ENCODE measurements at regions not wholly inside any gene's neighbourhood (a gene's known extent, or its start where the extent isn't known, plus 50 kb on each side); places are given as distances from the start of the nearest gene placed in this dataset.

DNA sequence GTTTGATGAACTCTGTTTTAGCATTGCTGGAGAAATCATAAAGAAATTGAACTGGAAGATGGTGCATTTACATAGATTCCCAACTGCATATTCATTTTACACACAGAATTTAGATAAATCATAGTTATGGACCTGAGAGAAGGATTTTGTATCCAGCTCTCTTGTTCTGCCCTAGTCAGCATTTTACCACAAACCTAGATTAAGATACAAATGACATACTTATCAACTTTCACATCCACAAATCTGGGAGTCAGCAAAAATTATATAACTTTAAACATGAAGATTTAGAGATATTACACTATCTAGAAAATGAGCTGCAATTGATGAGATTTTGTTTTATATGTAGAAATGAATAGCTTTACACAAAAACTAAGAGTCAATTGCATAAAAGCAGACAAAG is 632.8 kb downstream of the IGSF11 start:
- TF ChIP-seq POLR2AphosphoS5 (IDR thresholded peaks at IDR 0.05): no peak
- TF ChIP-seq, protein P1, sequence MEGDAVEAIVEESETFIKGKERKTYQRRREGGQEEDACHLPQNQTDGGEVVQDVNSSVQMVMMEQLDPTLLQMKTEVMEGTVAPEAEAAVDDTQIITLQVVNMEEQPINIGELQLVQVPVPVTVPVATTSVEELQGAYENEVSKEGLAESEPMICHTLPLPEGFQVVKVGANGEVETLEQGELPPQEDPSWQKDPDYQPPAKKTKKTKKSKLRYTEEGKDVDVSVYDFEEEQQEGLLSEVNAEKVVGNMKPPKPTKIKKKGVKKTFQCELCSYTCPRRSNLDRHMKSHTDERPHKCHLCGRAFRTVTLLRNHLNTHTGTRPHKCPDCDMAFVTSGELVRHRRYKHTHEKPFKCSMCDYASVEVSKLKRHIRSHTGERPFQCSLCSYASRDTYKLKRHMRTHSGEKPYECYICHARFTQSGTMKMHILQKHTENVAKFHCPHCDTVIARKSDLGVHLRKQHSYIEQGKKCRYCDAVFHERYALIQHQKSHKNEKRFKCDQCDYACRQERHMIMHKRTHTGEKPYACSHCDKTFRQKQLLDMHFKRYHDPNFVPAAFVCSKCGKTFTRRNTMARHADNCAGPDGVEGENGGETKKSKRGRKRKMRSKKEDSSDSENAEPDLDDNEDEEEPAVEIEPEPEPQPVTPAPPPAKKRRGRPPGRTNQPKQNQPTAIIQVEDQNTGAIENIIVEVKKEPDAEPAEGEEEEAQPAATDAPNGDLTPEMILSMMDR (IDR thresholded peaks at IDR 0.05): no peak
